ENCODE measurements at regions not wholly inside any gene's neighbourhood (a gene's known extent, or its start where the extent isn't known, plus 50 kb on each side); places are given as distances from the start of the nearest gene placed in this dataset.

- intact Hi-C loops (cut with DNase I; ENCODE audit: low total_unique reads), result no loop called here
- WGBS, 2 donors, result 57 to 59% methylated on average over 9 of the region's 9 CpGs
- DNase-seq (ENCODE audit: low spot score in 2 of 2), result no peak
- TF ChIP-seq CTCF (IDR thresholded peaks at IDR 0.05) (no peak), POLR2A (IDR thresholded peaks at IDR 0.05) (no peak)
- no peak overlapping the region for H3K4me3 ChIP-seq (ENCODE audit: low read depth, poor library complexity, severe bottlenecking)
Observed at GRCh38 chr13:42658019-42658418, 84.1 kb downstream of the TNFSF11 start.

- DNase-seq (ENCODE audit: low spot score in 2 of 2), result no peak
- intact Hi-C loops (cut with DNase I; ENCODE audit: low total_unique reads), result no loop called here
- TF ChIP-seq CTCF (IDR thresholded peaks at IDR 0.05) (no peak), POLR2A (IDR thresholded peaks at IDR 0.05) (no peak)
- no peak overlapping the region for H3K4me3 ChIP-seq (ENCODE audit: low read depth, poor library complexity, severe bottlenecking)
- WGBS, 2 donors, result 68 to 69% methylated on average over 5 of the region's 5 CpGs
Observed at GRCh38 chr13:42660333-42660965, 86.5 kb downstream of the TNFSF11 start.

- TF ChIP-seq POLR2A (IDR thresholded peaks at IDR 0.05) (no peak), CTCF (IDR thresholded peaks at IDR 0.05) (no peak)
- DNase-seq (ENCODE audit: low spot score in 2 of 2), result no peak
- intact Hi-C loops (cut with DNase I; ENCODE audit: low total_unique reads), result no loop called here
- no peak overlapping the region for H3K4me3 ChIP-seq (ENCODE audit: low read depth, poor library complexity, severe bottlenecking)
Observed at GRCh38 chr13:42667638-42668037, 93.7 kb downstream of the TNFSF11 start.

GRCh38 chr13:42671502-42671901, 97.5 kb downstream of the TNFSF11 start:
- TF ChIP-seq POLR2A (IDR thresholded peaks at IDR 0.05), result no peak
- no peak for TF ChIP-seq CTCF (IDR thresholded peaks at IDR 0.05)
- 84 to 88% methylated on average over 7 of the region's 7 CpGs for WGBS, 2 donors
- H3K4me3 ChIP-seq (ENCODE audit: low read depth, poor library complexity, severe bottlenecking), result no peak overlapping the region
- DNase-seq (ENCODE audit: low spot score in 2 of 2), result no peak
- intact Hi-C loops (cut with DNase I; ENCODE audit: low total_unique reads), result loop anchor here (5.0 kb wide), 1 partner anchor 1316 kb away; no protein-coding TSS in a partner anchor

GRCh38 chr13:42673677-42674076, 99.7 kb downstream of the TNFSF11 start:
- no peak for TF ChIP-seq CTCF (IDR thresholded peaks at IDR 0.05)
- no peak for TF ChIP-seq POLR2A (IDR thresholded peaks at IDR 0.05)
- H3K4me3 ChIP-seq (ENCODE audit: low read depth, poor library complexity, severe bottlenecking), result no peak overlapping the region
- DNase-seq (ENCODE audit: low spot score in 2 of 2), result no peak
- WGBS, 2 donors, result 62 to 65% methylated on average over 2 of the region's 2 CpGs
- intact Hi-C loops (cut with DNase I; ENCODE audit: low total_unique reads), result loop anchor here (5.0 kb wide), 1 partner anchor 1314 kb away; no protein-coding TSS in a partner anchor

- no peak overlapping the region for H3K4me3 ChIP-seq (ENCODE audit: low read depth, poor library complexity, severe bottlenecking)
- DNase-seq (ENCODE audit: low spot score in 2 of 2), result no peak
- 26 to 46% methylated on average over 2 of the region's 2 CpGs for WGBS, 2 donors
- intact Hi-C loops (cut with DNase I; ENCODE audit: low total_unique reads), result no loop called here
- no peak for TF ChIP-seq CTCF (IDR thresholded peaks at IDR 0.05)
- no peak for TF ChIP-seq POLR2A (IDR thresholded peaks at IDR 0.05)
Observed at GRCh38 chr13:42680748-42681147, 100.6 kb upstream of the FAM216B start.

All from lower leg skin (tissue), 4 donors.